ENCODE measurements at regions not wholly inside any gene's neighbourhood (a gene's known extent, or its start where the extent isn't known, plus 50 kb on each side); places are given as distances from the start of the nearest gene placed in this dataset.
"Not testable (repeated sequence)": the region's sequence is repeated elsewhere in the genome, so short reads cannot be mapped to it uniquely, and the experiment has no call there.

DNA sequence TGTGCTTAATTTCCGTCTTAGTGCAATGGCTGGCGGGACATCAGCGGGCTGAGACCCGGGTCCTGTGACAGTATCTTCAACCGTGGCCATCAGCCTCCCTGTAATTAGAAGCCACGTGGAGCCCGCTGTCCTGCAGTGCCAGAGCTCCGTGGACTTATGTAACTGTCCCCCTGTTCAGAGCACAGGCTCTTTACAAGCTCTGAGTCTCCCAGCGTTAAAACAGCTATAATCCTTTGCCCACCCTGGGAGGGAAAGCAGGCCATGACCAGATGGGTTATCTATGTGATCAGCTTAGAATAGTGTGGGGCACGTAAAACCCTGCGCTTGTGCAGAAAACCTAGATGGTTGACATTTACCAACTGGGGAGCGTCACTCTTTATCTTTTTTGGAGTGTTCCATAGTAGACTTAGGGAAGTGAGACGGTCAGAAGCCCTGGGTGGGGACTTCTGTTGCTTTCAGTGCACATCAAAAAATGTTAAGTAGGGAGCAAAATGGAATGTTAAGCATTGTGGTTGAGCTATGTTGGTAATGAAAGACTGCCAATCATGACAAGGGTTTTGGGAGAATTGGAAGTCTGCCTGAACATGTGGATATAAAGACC, 103.5 kb upstream of the CADM1 start:
- Histone ChIP-seq H3K36me3 (ENCODE audit: control insufficient read depth, insufficient read depth, low read length) (no peaks in the 10 kb centered on the region), H3K27me3 (replicated peaks; ENCODE audit: control insufficient read depth, insufficient read depth, low read length) (no peaks in the 10 kb centered on the region; the same call in 1 of the 2 replicates), H3K4me3 (replicated peaks; ENCODE audit: low read depth, low read length) (no peak overlapping the region)
- DNase-seq (ENCODE audit: extremely low read depth, insufficient read length), result no peak
- TF ChIP-seq, protein P1, sequence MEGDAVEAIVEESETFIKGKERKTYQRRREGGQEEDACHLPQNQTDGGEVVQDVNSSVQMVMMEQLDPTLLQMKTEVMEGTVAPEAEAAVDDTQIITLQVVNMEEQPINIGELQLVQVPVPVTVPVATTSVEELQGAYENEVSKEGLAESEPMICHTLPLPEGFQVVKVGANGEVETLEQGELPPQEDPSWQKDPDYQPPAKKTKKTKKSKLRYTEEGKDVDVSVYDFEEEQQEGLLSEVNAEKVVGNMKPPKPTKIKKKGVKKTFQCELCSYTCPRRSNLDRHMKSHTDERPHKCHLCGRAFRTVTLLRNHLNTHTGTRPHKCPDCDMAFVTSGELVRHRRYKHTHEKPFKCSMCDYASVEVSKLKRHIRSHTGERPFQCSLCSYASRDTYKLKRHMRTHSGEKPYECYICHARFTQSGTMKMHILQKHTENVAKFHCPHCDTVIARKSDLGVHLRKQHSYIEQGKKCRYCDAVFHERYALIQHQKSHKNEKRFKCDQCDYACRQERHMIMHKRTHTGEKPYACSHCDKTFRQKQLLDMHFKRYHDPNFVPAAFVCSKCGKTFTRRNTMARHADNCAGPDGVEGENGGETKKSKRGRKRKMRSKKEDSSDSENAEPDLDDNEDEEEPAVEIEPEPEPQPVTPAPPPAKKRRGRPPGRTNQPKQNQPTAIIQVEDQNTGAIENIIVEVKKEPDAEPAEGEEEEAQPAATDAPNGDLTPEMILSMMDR (IDR thresholded peaks at IDR 0.05; ENCODE audit: insufficient read depth, low read length, poor library complexity, severe bottlenecking), result no peak

DNA sequence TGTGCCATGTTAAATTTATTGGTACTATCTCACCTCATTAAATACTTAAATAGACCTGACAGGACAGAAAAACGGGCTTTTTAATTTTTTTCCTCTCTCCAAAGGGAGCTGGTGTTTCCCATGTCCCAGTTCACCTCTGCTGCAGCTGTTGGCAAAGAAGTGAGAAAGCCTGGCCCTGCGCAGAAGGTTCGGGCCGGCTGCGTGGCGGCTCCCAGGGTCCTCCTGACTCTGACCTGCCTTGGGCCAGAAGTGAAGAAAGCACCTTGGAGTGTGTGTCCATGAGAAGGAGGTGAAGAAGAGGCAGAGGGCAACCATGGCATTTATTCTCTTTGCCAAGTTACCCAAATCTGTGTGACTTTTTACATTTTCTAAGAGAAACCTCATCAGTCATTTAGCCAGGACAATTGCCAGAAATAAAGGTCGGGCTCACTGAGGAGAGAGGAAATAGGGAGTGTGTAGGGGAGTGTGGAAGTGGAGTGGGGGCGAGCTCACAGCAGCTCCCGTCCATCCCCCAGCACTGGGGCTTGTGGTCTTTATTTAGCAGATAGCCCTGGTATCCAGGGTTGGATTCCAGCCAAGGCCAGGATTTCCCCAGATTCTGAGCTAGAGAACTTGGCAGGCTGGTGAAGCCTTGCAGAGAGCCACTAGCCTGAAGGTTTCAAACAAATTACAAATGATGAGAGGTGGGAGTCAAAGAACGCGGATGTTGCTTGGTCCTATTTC, 102.4 kb upstream of the CADM1 start:
- DNase-seq (ENCODE audit: extremely low read depth, insufficient read length), result no peak
- no peaks in the 10 kb centered on the region; the same call in 1 of the 2 replicates for H3K27me3 ChIP-seq (replicated peaks; ENCODE audit: control insufficient read depth, insufficient read depth, low read length)
- TF ChIP-seq, protein P1 (IDR thresholded peaks at IDR 0.05; ENCODE audit: insufficient read depth, low read length, poor library complexity, severe bottlenecking), result no peak
- no peaks in the 10 kb centered on the region for H3K36me3 ChIP-seq (ENCODE audit: control insufficient read depth, insufficient read depth, low read length)
- no peak overlapping the region for H3K4me3 ChIP-seq (replicated peaks; ENCODE audit: low read depth, low read length)

DNA sequence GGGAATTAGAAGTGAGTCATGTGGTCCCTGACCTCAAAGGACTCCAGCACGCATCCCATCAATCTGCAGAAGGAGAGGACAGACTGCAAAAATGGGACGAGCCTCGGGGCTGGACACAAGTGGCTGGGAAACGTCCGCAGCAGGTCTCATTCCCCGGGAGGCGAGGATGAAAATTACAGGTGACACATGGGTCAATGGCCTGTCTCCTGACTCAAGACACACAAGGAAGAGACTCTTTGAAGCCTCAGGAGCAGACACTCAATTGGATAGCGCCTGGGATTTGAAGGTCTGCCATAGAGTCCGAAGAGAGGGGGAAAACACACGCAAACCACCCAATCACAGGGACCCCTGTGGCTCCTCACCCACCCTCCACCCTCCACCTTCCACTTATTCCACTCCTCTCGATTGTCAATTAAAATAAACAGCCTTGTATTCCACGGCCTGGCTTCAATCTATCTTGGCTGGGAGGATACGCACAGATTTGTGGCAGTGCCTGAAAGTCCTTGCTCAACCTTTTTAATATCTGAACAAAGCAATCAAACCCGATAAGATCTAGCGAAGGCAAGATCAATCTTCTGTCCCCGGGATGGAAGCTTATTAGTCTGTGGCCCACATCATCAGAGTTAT, 101.8 kb upstream of the CADM1 start:
- TF ChIP-seq, protein P1 (IDR thresholded peaks at IDR 0.05; ENCODE audit: insufficient read depth, low read length, poor library complexity, severe bottlenecking), result no peak
- no peak for DNase-seq (ENCODE audit: extremely low read depth, insufficient read length)
- Histone ChIP-seq H3K36me3 (ENCODE audit: control insufficient read depth, insufficient read depth, low read length) (no peaks in the 10 kb centered on the region), H3K27me3 (replicated peaks; ENCODE audit: control insufficient read depth, insufficient read depth, low read length) (no peaks in the 10 kb centered on the region; the same call in 1 of the 2 replicates), H3K4me3 (replicated peaks; ENCODE audit: low read depth, low read length) (no peak overlapping the region)

DNA sequence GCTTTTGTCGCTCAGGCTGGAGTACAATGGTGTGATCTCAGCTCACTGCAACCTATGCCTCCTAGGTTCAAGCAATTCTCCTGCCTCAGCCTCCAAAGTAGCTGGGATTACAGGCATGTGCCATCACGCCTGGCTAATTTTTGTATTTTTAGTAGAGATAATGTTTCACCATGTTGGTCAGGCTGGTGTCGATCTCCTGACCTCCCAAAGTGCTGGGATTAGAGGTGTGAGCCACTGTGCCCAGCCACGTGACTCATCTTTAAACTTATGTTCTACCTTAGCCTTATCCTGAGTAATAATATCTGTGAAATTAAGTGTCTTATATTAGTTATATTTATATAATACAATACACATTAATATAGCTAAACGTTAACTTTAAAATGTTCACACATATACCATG, 101.2 kb upstream of the CADM1 start:
- not testable (repeated sequence) for H3K27me3 ChIP-seq (replicated peaks; ENCODE audit: control insufficient read depth, insufficient read depth, low read length); H3K36me3 ChIP-seq (ENCODE audit: control insufficient read depth, insufficient read depth, low read length); DNase-seq (ENCODE audit: extremely low read depth, insufficient read length); H3K4me3 ChIP-seq (replicated peaks; ENCODE audit: low read depth, low read length)

DNA sequence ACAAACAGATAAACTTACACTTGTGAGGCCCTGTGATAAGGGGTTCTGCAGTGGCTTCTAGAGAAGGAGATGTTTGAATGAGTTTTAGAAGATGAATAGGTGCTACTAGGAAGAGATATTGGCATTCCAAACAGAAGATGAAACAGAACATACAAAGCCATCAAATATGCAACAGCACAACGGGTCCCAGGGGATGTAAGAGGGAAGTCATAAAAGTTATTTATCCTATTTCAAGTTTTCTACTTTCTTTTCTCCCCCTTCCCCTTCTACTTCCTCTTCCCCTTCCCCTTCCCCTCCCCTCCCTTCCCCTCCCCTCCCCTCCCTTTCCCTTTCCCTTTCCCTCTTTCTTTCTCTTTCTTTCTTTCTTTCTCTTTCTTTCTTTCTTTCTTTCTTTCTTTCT, 94.9 kb upstream of the CADM1 start:
- Histone ChIP-seq H3K27me3 (replicated peaks; ENCODE audit: control insufficient read depth, insufficient read depth, low read length) (no peaks in the 10 kb centered on the region; the same call in 1 of the 2 replicates), H3K4me3 (replicated peaks; ENCODE audit: low read depth, low read length) (no peak overlapping the region), H3K36me3 (ENCODE audit: control insufficient read depth, insufficient read depth, low read length) (no peaks in the 10 kb centered on the region)
- no peak for DNase-seq (ENCODE audit: extremely low read depth, insufficient read length)
- TF ChIP-seq, protein P1 (IDR thresholded peaks at IDR 0.05; ENCODE audit: insufficient read depth, low read length, poor library complexity, severe bottlenecking), result no peak

DNA sequence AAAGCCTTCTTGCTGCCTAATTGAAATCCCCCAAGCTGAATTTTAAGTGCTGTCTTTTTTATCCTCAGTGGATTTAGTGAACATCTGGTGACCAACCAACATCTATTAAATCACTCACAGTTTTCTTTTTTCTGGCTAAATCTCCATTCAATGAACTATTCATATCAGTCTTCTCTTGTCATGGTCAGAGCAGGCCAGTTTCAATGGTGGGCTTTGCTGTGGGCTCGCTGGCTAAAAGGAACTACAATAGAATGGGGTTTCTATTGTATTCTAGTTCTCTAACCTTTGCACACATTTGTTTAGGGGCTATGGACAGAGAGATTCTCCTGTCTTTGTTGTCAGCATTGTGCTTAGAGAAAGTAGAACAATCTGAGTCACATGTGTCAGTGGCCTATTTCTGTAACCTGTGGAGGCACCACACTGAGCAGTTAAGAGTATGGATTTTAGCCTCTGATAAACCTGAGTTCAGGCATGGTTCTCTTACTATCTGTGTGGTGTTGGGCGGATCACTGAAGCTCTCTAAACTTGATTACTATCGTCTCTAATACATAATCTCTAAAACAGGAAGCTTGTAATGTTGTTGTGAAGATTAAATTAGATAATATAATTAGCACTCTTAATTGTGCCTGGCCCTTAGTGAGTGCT, 94.2 kb upstream of the CADM1 start:
- H3K36me3 ChIP-seq (ENCODE audit: control insufficient read depth, insufficient read depth, low read length), result no peaks in the 10 kb centered on the region
- H3K4me3 ChIP-seq (replicated peaks; ENCODE audit: low read depth, low read length), result no peak overlapping the region
- TF ChIP-seq, protein P1 (IDR thresholded peaks at IDR 0.05; ENCODE audit: insufficient read depth, low read length, poor library complexity, severe bottlenecking), result no peak
- no peak for DNase-seq (ENCODE audit: extremely low read depth, insufficient read length)
- no peaks in the 10 kb centered on the region; the same call in 1 of the 2 replicates for H3K27me3 ChIP-seq (replicated peaks; ENCODE audit: control insufficient read depth, insufficient read depth, low read length)
